Stimulated activated CD4-positive, alpha-beta T cell treated with anti-CD3 and anti-CD28 coated beads, Interleukin-4, amount 100 ng/mL, for 24 hours (primary cell): ENCODE measurements at regions not wholly inside any gene's neighbourhood (a gene's known extent, or its start where the extent isn't known, plus 50 kb on each side); places are given as distances from the start of the nearest gene placed in this dataset.

ENCODE experiments used
- DNase-seq: peaks from one replicate; pipeline ENCODE4 v3.0.0-alpha.2; 2020

- DNase-seq: no peak
Measured at GRCh38 chr12:89945123-89945522, 236.5 kb upstream of the ATP2B1 start.

- no peak for DNase-seq
Measured at GRCh38 chr12:89943463-89943862, 234.8 kb upstream of the ATP2B1 start.

GRCh38 chr12:89941436-89941835 lies 232.8 kb upstream of the ATP2B1 start:
- no peak for DNase-seq

GRCh38 chr12:89939522-89940215 lies 231.0 kb upstream of the ATP2B1 start:
- DNase-seq: no peak

- DNase-seq: no peak
Measured at GRCh38 chr12:89936631-89937030, 228.0 kb upstream of the ATP2B1 start.

- no peak for DNase-seq
Measured at GRCh38 chr12:89935850-89936249, 227.2 kb upstream of the ATP2B1 start.

- DNase-seq: no peak
Measured at GRCh38 chr12:89933911-89934310, 225.3 kb upstream of the ATP2B1 start.

GRCh38 chr12:89932954-89933353 lies 224.3 kb upstream of the ATP2B1 start:
- DNase-seq: no peak

GRCh38 chr12:89928467-89928866 lies 219.8 kb upstream of the ATP2B1 start:
- DNase-seq: no peak

- no peak for DNase-seq
Measured at GRCh38 chr12:89927226-89927698, 218.6 kb upstream of the ATP2B1 start.

- no peak for DNase-seq
Measured at GRCh38 chr12:89924191-89924590, 215.6 kb upstream of the ATP2B1 start.

- DNase-seq: no peak
Measured at GRCh38 chr12:89923091-89923490, 214.5 kb upstream of the ATP2B1 start.

- no peak for DNase-seq
Measured at GRCh38 chr12:89920866-89921265, 212.2 kb upstream of the ATP2B1 start.

GRCh38 chr12:89919241-89919906 lies 210.7 kb upstream of the ATP2B1 start:
- no peak for DNase-seq

- DNase-seq: no peak
Measured at GRCh38 chr12:89918172-89918846, 209.7 kb upstream of the ATP2B1 start.

- DNase-seq: no peak
Measured at GRCh38 chr12:89909753-89910152, 201.1 kb upstream of the ATP2B1 start.

GRCh38 chr12:89907659-89908058 lies 199.0 kb upstream of the ATP2B1 start:
- DNase-seq: no peak

GRCh38 chr12:89906824-89907223 lies 198.2 kb upstream of the ATP2B1 start:
- DNase-seq: no peak

- no peak for DNase-seq
Measured at GRCh38 chr12:89906178-89906577, 197.5 kb upstream of the ATP2B1 start.

- no peak for DNase-seq
Measured at GRCh38 chr12:89901906-89902642, 193.4 kb upstream of the ATP2B1 start.

- no peak for DNase-seq
Measured at GRCh38 chr12:89901319-89901718, 192.7 kb upstream of the ATP2B1 start.

- DNase-seq: no peak
Measured at GRCh38 chr12:89899651-89900050, 191.0 kb upstream of the ATP2B1 start.

GRCh38 chr12:89895591-89895990 lies 187.0 kb upstream of the ATP2B1 start:
- no peak for DNase-seq
